ENCODE measurements at regions not wholly inside any gene's neighbourhood (a gene's known extent, or its start where the extent isn't known, plus 50 kb on each side); places are given as distances from the start of the nearest gene placed in this dataset.

DNA sequence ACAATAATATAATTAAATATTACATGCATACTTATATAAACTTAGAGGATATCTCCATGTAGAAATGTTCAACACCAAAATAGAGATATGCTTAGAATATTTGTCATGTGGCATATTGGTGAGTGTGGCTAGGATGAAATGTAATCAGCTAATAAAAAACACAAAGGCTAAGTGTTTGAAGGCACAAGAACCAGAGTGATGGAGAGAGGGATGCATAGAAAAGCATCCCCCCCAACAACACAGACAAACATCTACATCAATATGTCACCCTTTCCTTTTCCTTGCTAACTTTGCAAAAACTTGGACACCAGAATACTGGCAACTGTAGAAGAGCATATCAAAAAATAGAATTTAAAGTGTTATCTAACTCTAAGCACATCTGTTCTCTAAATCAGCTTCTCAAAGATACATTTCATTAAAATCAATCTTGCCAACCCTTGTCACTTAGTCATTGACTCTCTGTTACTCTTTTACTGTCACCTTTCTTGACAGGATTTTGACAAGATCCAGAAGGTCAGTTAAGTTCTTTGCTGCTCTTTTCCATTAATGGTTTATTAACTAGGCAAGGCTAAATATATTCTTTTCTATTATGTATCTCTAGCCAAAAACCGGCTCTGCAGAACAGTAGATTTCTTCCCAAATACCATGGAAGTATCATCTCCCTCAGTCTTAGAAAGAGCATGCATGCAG, 695.9 kb downstream of the OTOL1 start:
- no peak for DNase-seq (ENCODE audit: low read depth in 2 of 2)

DNA sequence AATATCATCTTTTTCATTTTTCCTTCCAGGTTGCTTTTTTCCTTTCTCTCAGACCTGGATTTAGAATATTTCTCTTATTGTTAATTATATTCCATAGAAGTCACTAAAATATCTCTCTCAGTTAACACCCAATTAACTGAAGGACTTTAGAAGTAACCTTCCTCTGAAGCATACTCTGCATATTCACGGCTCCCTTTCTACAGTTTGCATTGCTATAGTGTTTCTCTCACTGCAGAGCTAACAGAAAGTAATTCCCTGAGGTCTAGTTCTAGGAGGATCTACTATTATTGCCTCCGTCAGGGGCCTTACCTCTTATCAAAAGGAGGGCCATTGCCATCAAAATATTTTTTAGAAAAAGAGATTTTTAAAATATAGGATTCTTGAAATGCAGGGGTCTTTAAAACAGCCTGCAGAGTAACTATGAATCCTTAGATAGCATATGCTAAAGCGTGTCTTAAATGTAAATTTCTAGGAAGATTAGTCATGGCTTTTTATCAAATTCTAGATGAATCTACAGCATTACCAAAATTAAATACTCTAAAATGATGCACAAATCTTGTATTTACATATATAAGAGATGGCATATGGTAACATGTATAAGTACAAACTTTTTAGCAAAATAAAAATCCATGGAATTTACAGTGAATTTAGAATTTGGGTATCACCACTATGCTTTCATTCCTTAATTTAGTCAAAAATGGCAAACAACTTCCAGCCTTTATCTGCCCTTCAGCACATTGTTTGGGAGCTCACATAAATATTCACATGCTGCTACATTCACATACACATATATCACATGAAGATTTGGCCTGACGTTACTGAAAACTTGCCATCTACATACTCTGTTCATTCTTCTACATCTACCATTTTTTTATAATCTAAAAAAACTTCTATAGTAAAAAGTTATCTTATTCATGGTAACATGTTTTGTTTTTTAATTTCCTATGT, 696.8 kb downstream of the OTOL1 start:
- no peak for DNase-seq (ENCODE audit: low read depth in 2 of 2)

DNA sequence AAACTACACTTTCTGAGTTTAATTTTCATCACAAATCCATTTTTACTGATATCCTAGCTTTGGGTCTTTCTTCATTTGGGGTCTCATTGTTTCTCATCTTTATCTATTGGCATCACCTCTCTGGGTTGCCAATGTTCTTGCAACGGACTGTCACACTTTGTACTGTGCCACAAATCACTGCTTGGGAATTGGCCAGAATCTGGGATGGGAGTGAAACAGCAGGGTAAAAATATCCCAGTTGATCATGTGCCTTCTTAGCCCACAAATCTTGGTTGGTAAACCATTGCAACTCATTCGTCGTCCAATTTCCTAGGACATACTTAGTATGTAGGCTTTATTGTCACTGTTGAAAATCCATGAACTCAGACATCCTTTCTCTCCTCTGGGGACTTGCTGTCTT, 698.5 kb downstream of the OTOL1 start:
- no peak for DNase-seq (ENCODE audit: low read depth in 2 of 2)

DNA sequence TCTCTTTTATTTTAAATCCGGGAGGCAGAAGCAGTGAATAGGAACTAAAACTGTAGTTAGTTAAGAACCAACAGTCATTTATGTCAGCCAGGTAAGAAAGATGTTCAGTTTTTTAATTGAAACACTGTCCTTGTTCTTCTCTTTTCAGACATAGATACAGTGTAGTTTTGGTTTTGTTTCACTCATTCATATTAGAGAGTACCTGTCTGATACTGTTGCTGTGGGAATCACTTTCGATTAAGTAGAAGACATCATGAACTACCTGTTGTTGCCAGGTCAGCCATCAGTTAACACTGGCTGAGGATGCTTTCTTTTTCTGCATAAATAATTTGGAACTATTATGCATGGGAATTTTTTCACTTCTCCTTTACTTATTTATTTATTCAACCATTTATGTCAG, 700.4 kb downstream of the OTOL1 start:
- DNase-seq (ENCODE audit: low read depth in 2 of 2): no peak

DNA sequence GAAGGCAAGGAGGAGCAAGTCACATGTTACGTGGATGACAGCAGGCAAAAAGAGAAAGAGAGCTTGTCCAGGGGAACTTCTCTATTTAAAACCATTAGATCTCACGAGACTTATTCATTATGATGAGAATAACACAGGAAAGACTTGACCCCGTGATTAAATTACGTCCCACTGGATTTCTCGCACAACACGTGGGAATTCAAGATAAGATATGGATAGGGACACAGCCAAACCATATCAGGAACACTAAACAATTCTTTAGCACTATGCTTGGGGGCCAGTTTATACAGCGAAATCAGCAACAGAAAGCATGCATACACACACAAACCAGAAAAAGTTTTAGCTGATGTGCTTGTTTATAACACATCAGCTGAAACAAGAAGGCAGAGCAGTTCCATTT, 704.2 kb downstream of the OTOL1 start:
- no peak for DNase-seq (ENCODE audit: low read depth in 2 of 2)

DNA sequence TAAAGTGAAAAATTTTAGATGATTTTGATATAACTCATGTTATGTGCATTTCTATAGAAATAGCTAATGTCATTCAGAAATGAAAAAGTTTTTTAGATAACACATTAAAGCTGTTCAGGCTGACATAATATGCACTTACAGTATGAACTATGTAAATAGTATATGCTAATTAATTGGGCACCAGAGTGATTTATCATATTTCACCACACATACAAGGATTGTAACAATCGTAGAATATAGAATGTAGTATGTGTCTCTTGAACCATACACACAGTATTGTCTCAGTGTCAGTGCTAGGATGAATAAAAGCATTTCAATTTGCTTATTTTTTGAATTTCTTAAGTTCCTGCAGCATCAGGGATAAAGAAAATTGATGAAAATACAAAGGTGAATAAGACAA, 710.0 kb downstream of the OTOL1 start:
- no peak for DNase-seq (ENCODE audit: low read depth in 2 of 2)

DNA sequence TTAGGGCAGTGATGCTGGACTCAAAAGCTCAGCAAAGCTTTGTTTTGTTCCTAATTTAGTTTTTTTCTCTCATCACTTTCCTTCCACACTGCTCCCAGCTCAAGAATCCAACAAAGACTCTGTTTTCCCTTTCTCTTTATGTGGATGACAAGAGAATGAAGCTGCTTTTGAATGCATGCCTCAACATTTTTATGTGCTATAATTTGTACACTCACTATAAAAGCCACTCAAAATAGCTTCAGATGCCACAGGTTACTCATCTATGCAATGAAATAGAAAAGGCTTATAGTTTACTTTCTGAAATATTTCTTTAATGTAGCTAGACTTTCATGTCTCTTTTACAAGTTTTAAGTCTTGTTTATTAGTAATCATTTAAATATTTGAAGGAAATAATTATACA, 714.9 kb downstream of the OTOL1 start:
- DNase-seq (ENCODE audit: low read depth in 2 of 2): no peak

DNA sequence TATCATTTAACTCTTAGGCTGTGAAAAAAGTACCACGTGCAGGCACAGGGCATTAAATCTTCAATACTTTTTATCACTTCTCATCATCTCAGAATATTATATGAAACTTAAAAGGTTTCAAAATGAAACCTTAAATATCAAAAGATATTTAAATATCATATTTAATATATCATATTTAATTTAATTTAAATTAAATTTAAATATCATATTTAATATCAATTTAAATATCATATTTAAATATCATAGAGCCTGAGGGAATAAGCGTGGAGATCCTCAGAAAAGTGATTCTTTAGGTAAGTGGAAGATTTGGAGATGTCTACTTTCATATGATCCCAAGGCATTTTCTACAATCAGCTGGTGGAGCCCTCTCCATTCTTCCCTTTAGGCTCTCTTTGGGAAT, 716.6 kb downstream of the OTOL1 start:
- no peak for DNase-seq (ENCODE audit: low read depth in 2 of 2)

DNA sequence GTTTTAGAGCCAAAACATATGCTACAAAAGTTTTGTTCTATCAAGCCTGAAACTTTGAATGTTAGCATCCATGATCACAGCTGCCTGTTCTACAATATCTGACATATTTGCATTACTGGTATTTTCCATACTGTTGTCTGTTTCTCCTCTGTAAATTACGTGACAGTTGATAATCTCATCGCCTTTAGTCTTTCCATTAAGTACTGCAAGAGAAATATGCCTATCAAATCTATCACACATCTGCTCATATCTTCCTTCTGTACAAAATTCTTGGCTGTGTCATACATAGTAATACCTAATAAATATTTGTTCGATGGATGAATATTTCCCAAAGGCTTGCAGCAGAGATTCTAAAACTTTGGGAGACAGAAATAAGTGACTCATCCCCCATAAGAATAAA, 717.3 kb downstream of the OTOL1 start:
- DNase-seq (ENCODE audit: low read depth in 2 of 2): no peak

DNA sequence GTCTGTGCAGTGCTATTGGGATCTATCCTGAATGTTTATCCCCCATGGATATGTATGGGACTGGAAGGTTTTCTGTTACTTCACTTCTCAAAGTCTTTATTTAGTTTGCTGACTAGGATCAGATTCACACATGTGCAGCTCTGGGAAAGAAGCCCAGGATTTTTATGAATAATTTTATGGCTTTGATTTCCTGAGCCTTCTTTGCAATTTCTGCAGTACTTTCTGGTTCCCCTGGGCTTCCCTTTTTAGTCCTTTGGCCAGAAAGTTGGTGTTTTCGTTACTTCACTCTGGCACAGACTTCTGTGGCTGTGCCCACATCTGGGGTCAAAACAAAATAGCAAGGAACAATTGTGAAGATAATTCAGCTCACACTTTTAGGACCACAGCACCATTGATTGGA, 721.0 kb downstream of the OTOL1 start:
- no peak for DNase-seq (ENCODE audit: low read depth in 2 of 2)

DNA sequence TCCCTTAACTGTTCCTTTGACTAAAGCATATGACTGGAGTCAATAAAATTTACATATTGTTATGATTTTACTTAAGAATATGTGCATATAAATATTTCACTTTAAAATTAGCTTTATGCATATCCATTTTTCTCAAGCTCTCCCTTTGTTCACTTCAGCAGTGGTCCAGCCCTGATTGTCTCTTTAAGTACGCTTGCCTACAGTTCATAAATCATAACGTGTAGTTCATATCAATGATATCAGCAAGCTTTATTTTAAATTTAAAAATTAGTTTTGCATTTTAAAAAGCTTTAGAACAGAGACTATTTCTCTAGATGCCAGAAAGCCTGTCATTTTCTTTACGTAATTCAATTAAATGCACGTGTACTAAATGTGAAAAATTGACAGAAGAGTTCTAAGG, 721.9 kb downstream of the OTOL1 start:
- no peak for DNase-seq (ENCODE audit: low read depth in 2 of 2)

DNA sequence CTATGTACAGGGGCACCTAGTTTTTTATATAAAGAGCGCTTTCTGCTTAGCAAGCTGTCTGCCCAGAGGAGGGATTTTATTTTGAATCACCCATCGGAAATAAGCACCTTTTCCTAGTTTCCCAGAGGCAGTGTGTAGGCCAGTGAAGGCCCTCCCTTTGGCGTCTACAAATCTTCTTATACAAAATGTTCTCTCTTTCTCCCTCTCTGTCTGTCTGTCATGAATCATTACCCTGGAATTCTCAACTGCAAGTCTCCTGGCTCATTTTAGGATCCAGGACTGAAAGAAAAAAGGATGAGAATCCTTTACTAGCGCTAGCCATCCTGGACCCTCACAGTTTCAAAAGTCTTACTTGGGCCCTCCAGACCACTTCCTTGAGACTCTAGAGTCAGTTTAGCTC, 728.1 kb downstream of the OTOL1 start:
- no peak for DNase-seq (ENCODE audit: low read depth in 2 of 2)

DNA sequence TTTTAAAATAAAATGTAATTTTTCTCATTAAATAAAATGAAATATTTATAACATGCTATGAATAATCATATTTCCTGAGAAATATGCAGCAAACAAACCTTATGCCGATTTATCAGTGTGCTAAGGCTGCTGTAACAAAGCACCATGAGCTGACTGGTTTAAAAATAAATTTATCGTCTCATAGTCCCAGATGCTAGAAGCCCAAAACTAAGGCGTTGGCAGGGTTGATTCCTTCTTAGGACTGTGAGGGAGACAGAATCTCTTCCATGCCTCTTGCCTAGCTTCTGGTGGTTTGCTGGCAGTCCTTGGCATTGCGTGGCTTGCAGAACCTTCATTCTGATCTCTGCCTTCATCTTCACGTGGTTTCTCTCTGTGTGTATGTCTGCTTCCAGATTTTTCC, 740.3 kb downstream of the OTOL1 start:
- DNase-seq (ENCODE audit: low read depth in 2 of 2): no peak

DNA sequence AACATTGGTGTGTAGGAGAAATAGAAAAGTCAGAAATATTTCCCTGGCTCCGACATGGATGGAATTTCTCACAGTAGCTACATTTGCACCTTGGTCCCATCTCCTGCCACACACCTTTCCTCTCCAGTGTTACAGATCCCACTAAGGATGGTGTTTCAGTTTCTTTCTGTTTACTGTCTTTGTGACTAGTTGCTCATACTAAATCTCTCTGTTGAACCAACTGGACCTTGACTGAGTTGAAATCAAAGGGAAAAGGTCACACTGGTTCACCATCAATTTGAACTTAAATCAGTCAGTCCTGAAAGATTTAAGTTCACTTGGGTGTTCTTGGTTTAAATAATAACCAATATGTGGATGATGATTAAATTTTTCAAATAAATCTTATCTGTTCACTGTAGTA, 754.2 kb downstream of the OTOL1 start:
- no peak for DNase-seq (ENCODE audit: low read depth in 2 of 2)

DNA sequence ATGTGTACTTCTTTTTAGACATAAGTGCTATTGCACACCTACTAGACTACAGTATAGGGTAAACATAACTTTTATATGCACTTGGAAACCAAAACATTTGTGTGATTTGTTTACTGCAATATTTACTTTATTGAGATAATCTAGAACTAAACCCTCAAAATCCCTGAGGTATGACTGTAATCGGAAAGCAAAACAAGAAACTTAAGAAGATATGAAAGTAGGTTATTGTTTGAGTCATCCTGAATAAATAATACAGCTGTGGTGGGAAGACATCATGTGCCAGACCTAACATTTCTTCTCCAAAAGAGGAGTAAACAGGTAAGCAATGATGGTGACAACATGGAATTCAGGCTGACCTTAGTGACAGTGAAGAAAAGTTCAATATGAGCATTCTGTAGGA, 765.5 kb downstream of the OTOL1 start:
- DNase-seq (ENCODE audit: low read depth in 2 of 2): no peak

DNA sequence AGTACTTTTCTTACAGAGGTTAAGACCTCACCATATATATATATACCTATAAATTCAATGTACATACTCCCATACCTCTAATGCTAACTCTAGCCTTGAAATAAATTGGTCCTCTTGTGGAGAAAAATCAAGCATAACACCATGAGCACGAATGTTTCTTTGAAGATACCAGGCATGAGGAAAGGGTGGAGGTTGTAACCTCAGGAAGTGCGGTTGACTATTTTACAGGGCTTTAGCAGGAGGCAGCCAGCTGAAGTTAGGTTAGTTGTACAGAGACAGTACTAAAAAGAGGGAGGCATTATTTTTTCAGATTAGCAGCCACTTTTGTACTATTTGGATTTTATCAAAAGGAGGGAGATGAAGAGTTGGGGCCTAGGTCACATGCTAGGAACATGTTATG, 767.0 kb downstream of the OTOL1 start:
- DNase-seq (ENCODE audit: low read depth in 2 of 2): no peak

DNA sequence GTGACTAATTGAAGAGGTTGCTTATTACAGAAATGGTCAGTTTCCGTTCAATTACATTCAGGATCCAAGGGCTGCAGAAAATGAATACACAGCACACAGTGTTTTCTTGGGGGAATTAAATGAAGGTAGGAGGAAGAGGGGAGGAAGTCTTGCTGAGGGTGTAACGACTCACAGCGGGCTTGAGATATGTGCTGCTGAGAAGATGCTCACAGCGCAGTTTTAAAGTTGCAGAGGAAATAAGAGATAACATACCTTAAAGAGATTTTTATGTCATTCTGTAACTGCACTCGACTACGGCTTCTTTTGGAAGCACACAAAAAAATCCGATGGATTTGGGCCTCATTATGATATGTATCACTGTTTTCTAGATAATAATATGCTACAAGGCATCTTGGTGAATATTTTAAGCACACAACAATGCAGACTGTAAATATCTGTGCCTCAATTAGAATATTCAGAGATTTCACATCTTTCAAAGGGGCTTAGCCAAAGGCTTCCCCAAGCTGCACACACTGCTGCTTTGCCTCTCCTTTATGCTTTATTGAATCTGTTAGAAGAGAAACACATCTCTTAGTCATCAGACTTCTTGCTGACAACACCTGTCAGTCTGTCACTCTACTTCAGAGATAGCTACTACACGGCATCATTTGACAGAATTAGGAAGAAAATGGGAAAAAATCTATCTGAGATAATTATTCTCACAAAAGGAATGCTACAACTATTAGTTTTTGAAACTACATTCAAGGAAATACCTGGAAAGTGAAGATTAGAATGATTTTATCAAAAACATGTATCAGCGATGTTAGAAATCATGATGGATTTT, 773.2 kb downstream of the OTOL1 start:
- DNase-seq (ENCODE audit: low read depth in 2 of 2): no peak

DNA sequence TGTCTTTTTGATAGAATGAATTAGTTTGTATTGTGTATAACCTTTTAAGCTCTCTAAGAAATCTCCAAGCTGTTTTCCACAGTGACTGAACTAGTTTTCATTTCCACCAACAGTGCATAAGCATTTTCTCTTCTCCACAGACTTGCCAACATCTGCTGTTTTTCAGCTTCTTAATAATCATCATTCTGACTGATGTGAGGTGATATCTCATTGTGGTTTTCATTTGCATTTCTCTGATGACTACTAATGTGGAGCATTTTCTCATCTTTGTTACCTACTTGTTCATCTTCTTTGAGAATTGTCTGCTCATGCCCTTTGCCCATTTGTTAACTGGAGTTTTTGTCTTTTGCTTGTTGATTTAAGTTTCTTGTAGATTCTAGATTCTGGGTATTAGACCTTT, 777.5 kb downstream of the OTOL1 start:
- DNase-seq (ENCODE audit: low read depth in 2 of 2): no peak

DNA sequence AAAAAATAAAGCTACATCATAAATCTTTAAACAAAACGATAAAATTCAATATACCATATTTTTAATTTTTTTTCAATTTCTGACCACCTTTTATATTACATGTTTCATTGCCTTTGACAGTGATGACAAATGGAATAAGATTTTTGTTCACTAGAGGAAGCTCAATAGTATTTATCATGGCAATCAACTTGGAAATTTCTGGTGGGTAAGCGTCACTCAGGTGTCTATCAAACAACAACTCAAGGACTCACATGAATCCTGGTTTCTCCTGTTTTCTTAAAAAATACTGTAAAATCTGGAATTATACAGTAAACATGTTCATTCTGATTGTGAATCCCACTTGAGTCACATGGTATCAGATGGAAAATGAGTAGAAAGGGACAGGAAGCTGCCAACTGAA, 782.2 kb downstream of the OTOL1 start:
- no peak for DNase-seq (ENCODE audit: low read depth in 2 of 2)

DNA sequence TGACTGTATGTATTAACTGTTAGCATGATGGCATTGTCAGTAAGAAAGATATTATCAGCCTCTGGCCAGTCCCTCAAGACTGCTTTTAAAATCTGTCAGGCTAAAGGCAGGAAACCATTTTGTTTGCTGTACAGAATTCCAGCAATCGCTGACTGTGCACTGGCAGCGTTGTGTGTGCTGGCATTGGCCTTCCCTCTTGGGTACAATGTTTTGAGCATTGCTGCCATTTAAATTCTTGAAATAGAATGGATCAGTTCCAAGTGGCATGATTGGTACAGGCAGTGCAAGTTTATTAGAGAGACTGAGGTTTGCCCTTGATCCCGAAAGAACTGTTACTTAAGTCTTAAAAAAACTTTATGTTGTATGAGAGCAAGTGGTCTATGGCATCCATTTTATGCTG, 788.7 kb downstream of the OTOL1 start:
- no peak for DNase-seq (ENCODE audit: low read depth in 2 of 2)

DNA sequence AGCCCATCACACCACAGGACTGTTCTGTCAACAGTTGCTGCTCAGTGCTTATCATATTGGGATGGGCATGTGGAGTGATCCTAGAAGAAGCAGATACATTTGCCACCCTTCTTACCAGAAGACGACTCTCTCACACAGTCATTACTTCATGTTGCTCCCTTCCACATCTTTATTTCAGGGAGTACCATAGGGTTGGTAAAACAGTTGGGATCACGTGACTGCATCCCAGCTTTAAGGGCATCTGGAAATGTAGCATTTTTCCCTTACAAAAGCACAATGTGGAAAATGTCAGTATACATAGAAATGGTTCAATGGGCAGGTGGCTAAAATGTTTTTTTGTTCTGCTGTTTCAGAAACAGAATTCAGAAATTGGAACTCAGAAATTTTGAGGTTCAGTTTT, 791.0 kb downstream of the OTOL1 start:
- no peak for DNase-seq (ENCODE audit: low read depth in 2 of 2)

DNA sequence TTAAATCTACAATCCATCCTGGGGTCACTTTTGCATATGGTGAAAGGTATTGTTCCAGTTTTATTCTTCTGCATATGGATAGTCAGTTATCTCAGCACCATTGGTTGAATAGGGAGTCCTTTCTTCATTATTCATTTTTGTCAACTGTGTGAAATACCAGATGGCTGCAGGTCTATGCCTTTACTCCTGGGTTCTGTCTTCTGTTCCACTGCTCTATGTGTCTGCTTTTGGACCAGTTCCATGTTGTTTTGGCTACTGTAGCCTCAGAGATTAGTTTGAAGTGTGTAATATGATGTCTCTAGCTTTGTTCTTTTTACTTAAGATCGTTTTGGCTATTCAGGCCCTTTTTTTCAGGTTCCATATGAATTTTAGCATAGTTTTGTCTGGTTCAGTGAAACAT, 795.8 kb downstream of the OTOL1 start:
- no peak for DNase-seq (ENCODE audit: low read depth in 2 of 2)
